Mesothelial cell of epicardium (in vitro differentiated cells): ENCODE measurements at regions not wholly inside any gene's neighbourhood (a gene's known extent, or its start where the extent isn't known, plus 50 kb on each side); places are given as distances from the start of the nearest gene placed in this dataset.
A peak's percentile ranks its signal among the peaks of the same experiment; 100 is the strongest.

Source experiments
- DNase-seq, 2 experiments: peaks; one replicate each; pipeline ENCODE4 v3.0.0; 2021; ENCODE audit warnings: low spot score in 2 of 2; ENCODE audit not compliant: unreplicated experiment in 2 of 2
- H3K27ac Mint-ChIP-seq: 2 replicates; pipeline ENCODE4 v1.8.0; 2021; ENCODE audit warnings: mixed read lengths
- H3K27me3 Mint-ChIP-seq: 2 replicates; pipeline ENCODE4 v1.8.0; 2021; ENCODE audit warnings: low read depth, mixed read lengths
- H3K36me3 Mint-ChIP-seq: 2 replicates; pipeline ENCODE4 v1.8.0; 2021; ENCODE audit warnings: mixed read lengths
- H3K4me1 Mint-ChIP-seq: 2 replicates; pipeline ENCODE4 v1.8.0; 2021; ENCODE audit warnings: mixed read lengths
- H3K4me3 Mint-ChIP-seq: 2 replicates; pipeline ENCODE4 v1.8.0; 2021; ENCODE audit warnings: mild to moderate bottlenecking, moderate library complexity, mixed read lengths
- H3K9me3 Mint-ChIP-seq: 2 replicates; pipeline ENCODE4 v1.8.0; 2021; ENCODE audit warnings: mixed read lengths
- TF ChIP-seq, protein P1 (sequence below): fragments of 200-600 bp; sonication (generic); IDR thresholded peaks from one replicate; pipeline ENCODE4 v1.5.0; 2021; ENCODE audit warnings: antibody characterized with exemption; ENCODE audit not compliant: unreplicated experiment

DNA sequence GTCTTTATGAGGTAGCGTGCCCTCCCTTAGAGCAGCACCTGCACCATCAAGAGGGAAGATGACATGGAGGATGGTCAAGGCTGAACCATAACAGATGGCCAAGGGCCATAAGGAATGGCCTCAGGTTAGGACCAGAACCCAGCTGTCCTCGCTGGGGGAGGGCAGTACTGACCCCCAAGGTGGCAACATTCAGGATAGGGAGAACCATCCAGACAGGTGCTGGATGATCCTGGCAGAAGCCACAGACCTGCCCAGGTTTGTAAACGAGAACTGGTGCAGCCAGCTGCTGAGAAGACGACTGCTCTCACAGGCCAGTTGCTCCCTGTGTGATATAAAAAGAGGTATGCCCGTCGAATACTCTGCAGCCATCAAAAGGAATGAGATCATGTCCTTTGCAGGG lies 320.4 kb downstream of the GLRX3 start:
- TF ChIP-seq, protein P1, sequence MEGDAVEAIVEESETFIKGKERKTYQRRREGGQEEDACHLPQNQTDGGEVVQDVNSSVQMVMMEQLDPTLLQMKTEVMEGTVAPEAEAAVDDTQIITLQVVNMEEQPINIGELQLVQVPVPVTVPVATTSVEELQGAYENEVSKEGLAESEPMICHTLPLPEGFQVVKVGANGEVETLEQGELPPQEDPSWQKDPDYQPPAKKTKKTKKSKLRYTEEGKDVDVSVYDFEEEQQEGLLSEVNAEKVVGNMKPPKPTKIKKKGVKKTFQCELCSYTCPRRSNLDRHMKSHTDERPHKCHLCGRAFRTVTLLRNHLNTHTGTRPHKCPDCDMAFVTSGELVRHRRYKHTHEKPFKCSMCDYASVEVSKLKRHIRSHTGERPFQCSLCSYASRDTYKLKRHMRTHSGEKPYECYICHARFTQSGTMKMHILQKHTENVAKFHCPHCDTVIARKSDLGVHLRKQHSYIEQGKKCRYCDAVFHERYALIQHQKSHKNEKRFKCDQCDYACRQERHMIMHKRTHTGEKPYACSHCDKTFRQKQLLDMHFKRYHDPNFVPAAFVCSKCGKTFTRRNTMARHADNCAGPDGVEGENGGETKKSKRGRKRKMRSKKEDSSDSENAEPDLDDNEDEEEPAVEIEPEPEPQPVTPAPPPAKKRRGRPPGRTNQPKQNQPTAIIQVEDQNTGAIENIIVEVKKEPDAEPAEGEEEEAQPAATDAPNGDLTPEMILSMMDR = no peak
- no peaks in the 10 kb centered on the region for H3K36me3 Mint-ChIP-seq

GRCh38 chr10:130458509-130458908 lies 322.3 kb downstream of the GLRX3 start:
- no peak for DNase-seq
- TF ChIP-seq, protein P1 = no peak
- Mint-ChIP-seq H3K36me3 (no peaks in the 10 kb centered on the region), H3K27ac (no peak overlapping the region), H3K4me3 (no peak overlapping the region), H3K27me3 (peaks cover 25% of the 10 kb centered on the region), H3K9me3 (no peaks in the 10 kb centered on the region), H3K4me1 (no peaks in the 10 kb centered on the region)

More for the DNA sequence above, 320.4 kb downstream of the GLRX3 start:
- no peaks in the 10 kb centered on the region for H3K9me3 Mint-ChIP-seq
- no peaks in the 10 kb centered on the region for H3K4me1 Mint-ChIP-seq
- no peak overlapping the region for H3K27ac Mint-ChIP-seq
- no peak for DNase-seq
- H3K4me3 Mint-ChIP-seq = no peak overlapping the region
- peaks cover 38% of the 10 kb centered on the region for H3K27me3 Mint-ChIP-seq

- Mint-ChIP-seq H3K4me1 (no peaks in the 10 kb centered on the region), H3K27me3 (peaks cover 26% of the 10 kb centered on the region), H3K27ac (no peak overlapping the region), H3K36me3 (no peaks in the 10 kb centered on the region), H3K4me3 (no peak overlapping the region), H3K9me3 (no peaks in the 10 kb centered on the region)
- DNase-seq = no peak
- TF ChIP-seq, protein P1 = no peak
These were observed 322.8 kb downstream of the GLRX3 start for GRCh38 chr10:130459011-130459410.

- no peak overlapping the region for H3K4me3 Mint-ChIP-seq
- TF ChIP-seq, protein P1 = no peak
- H3K4me1 Mint-ChIP-seq = no peaks in the 10 kb centered on the region
- H3K27ac Mint-ChIP-seq = no peak overlapping the region
- no peaks in the 10 kb centered on the region for H3K36me3 Mint-ChIP-seq
- H3K27me3 Mint-ChIP-seq = peaks cover 29% of the 10 kb centered on the region
- no peaks in the 10 kb centered on the region for H3K9me3 Mint-ChIP-seq
- DNase-seq = peak in 1 of 2 experiments; percentile 20
These were observed 323.8 kb downstream of the GLRX3 start for GRCh38 chr10:130459851-130460490.

DNA sequence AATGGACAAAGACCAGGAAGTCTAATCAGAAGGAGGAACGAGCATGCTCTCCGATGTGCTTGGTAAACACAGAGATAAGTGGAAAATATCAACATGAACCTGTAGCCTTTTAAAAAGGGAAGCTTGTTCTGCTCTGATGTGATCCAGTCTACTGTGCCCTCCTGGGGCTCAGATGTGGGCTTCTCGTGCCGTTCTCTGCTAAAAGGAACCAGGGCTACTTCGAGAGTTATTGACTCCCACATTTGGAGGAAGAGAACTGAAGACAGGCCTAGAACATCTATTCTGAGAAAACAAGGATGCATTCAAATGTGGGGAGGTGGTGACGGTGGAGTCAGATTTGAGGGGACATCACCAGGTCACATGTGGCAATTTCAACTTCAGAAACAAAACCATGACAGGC lies 325.4 kb downstream of the GLRX3 start:
- H3K4me3 Mint-ChIP-seq = no peak overlapping the region
- TF ChIP-seq, protein P1 = no peak
- H3K36me3 Mint-ChIP-seq = no peaks in the 10 kb centered on the region
- peaks cover 3% of the 10 kb centered on the region for H3K9me3 Mint-ChIP-seq
- H3K27me3 Mint-ChIP-seq = peaks cover 18% of the 10 kb centered on the region
- DNase-seq = no peak
- no peak overlapping the region for H3K27ac Mint-ChIP-seq
- no peaks in the 10 kb centered on the region for H3K4me1 Mint-ChIP-seq
